Psoas muscle (tissue), 7 donors: ENCODE measurements at regions not wholly inside any gene's neighbourhood (a gene's known extent, or its start where the extent isn't known, plus 50 kb on each side); places are given as distances from the start of the nearest gene placed in this dataset.

Experiments
- ATAC-seq, 4 donors: fragments of 200-7000 bp; cut with Tn5 transposase; one replicate each; pipeline ENCODE4 v1.9.1; 2020; ENCODE audit warnings: moderate library complexity in 3 of 4, mild to moderate bottlenecking in 2 of 4
- DNase-seq, 2 donors: peaks; one replicate each; pipeline ENCODE4 v3.0.0-alpha.2; 2020
- H3K27ac ChIP-seq: fragments of 200-600 bp; one replicate; pipeline ENCODE4 v1.8.0; 2022
- H3K27me3 ChIP-seq, 3 donors: fragments of 200-600 bp in 1 of 3; one replicate each; pipeline versions ENCODE4 v1.6.1 to v1.8.0; 2013 to 2022; ENCODE audit warnings: low read length in 2 of 3, mild to moderate bottlenecking in 2 of 3, moderate library complexity in 1 of 3; ENCODE audit not compliant: insufficient read depth in 3 of 3
- H3K36me3 ChIP-seq, 2 donors: fragments of 200-600 bp in 1 of 2; one replicate each; pipeline versions ENCODE4 v1.6.1 to v1.8.0; 2013 to 2022; ENCODE audit warnings: low read depth in 1 of 2, mild to moderate bottlenecking in 1 of 2, moderate library complexity in 1 of 2; ENCODE audit not compliant: insufficient read depth in 1 of 2
- H3K4me1 ChIP-seq: fragments of 200-600 bp; one replicate; pipeline ENCODE4 v1.8.0; 2022
- H3K4me3 ChIP-seq: fragments of 200-600 bp; one replicate; pipeline ENCODE4 v1.8.0; 2022; ENCODE audit warnings: mild to moderate bottlenecking
- H3K9me3 ChIP-seq: fragments of 200-600 bp; one replicate; pipeline ENCODE4 v1.8.0; 2022
- CTCF ChIP-seq: fragments of 200-600 bp; IDR thresholded peaks from one replicate; pipeline ENCODE4 v1.8.0; 2022; ENCODE audit warnings: antibody characterized with exemption
- WGBS, 3 donors: extraction: QIAGEN DNeasy Blood & Tissue Kit; methylation state at CpG; one replicate each; pipeline versions ENCODE4 v1.1.6 to v1.1.7; 2013; 5-methylcytosine and 5-hydroxymethylcytosine counted together
- intact Hi-C, 2 donors: fragments of 100-400 bp; cut with DNase I; formaldehyde crosslinking; loops; one replicate each; pipeline versions ENCODE4 v1.11.0 to v1.14.2; 2022
- donor health status: healthy with polysubstance abuse.
- donor health status: DM: no; HTN: no; CAD: no; lungs with moderate emphysema.
- donor health status: Bipolar disorder and iron deficiency.
- donor health status: healthy.
- donor health status: DM: yes; HTN: yes; CAD: no.
- donor health status: DM: no; HTN: no; CAD: no.
- donor health status: DM: yes; HTN: yes; CAD: no.

GRCh38 chr2:181268174-181268867 lies 188.9 kb upstream of the ITGA4 start:
- Histone ChIP-seq H3K9me3 (no peaks in the 10 kb centered on the region), H3K4me1 (no peaks in the 10 kb centered on the region), H3K36me3 (no peaks in the 10 kb centered on the region), H3K4me3 (no peak overlapping the region), H3K27ac (no peak overlapping the region), H3K27me3 (no peaks in the 10 kb centered on the region)
- ATAC-seq (no peak), DNase-seq (no peak)
- TF ChIP-seq CTCF = no peak
- intact Hi-C loops = no loop called here
- 61 to 74% (median 68%) methylated on average over 3 of the region's 3 CpGs for WGBS, 3 donors

GRCh38 chr2:181273986-181274385 lies 183.2 kb upstream of the ITGA4 start:
- 33 to 38% (median 37%) methylated on average over 1 of the region's 1 CpG for WGBS, 3 donors

GRCh38 chr2:181275643-181276070 lies 181.5 kb upstream of the ITGA4 start:
- WGBS, 3 donors = 77 to 87% (median 81%) methylated on average over 3 of the region's 3 CpGs
- H3K36me3 ChIP-seq = no peaks in the 10 kb centered on the region
- H3K27me3 ChIP-seq = no peaks in the 10 kb centered on the region
- TF ChIP-seq CTCF = no peak
- H3K9me3 ChIP-seq = no peaks in the 10 kb centered on the region
- DNase-seq (no peak), ATAC-seq (no peak)
- no peaks in the 10 kb centered on the region for H3K4me1 ChIP-seq
- H3K27ac ChIP-seq = no peak overlapping the region
- intact Hi-C loops = no loop called here
- H3K4me3 ChIP-seq = no peak overlapping the region

More at GRCh38 chr2:181273986-181274385, 183.2 kb upstream of the ITGA4 start:
- Histone ChIP-seq H3K27ac (no peak overlapping the region), H3K36me3 (no peaks in the 10 kb centered on the region), H3K4me3 (no peak overlapping the region), H3K27me3 (no peaks in the 10 kb centered on the region), H3K4me1 (no peaks in the 10 kb centered on the region), H3K9me3 (no peaks in the 10 kb centered on the region)
- TF ChIP-seq CTCF = no peak
- ATAC-seq = no peak
- DNase-seq = no peak
- intact Hi-C loops = no loop called here

- Histone ChIP-seq H3K4me1 (no peaks in the 10 kb centered on the region), H3K9me3 (no peaks in the 10 kb centered on the region), H3K36me3 (no peaks in the 10 kb centered on the region), H3K4me3 (no peak overlapping the region), H3K27me3 (no peaks in the 10 kb centered on the region), H3K27ac (no peak overlapping the region)
- no peak for DNase-seq
- intact Hi-C loops = loop anchor here in 1 of 2 donors (5.0 kb wide), 1 partner anchor 364 kb away; no protein-coding TSS in a partner anchor
- WGBS, 3 donors = 60 to 69% (median 63%) methylated on average over 2 of the region's 2 CpGs
- ATAC-seq = no peak
- no peak for TF ChIP-seq CTCF
Measured at GRCh38 chr2:181281206-181281832, 175.9 kb upstream of the ITGA4 start.
